SK-MEL-5 (cell line): ENCODE measurements at regions not wholly inside any gene's neighbourhood (a gene's known extent, or its start where the extent isn't known, plus 50 kb on each side); places are given as distances from the start of the nearest gene placed in this dataset.

Experiments used
- DNase-seq: peaks from one replicate; pipeline ENCODE4 v3.0.0-alpha.2; 2016; ENCODE audit warnings: low read depth, low spot score
- in situ Hi-C: cut with HindIII; loops from 2 replicates; pipeline ENCODE4 v1.10.0; 2016; ENCODE audit warnings: low sequenced_read_pairs, high pct_unique_total_duplicates, low pct_unique_long_range_greater_than_20kb

GRCh38 chr4:67101612-67102011 lies 443.7 kb downstream of the CENPC start:
- no peak for DNase-seq
- in situ Hi-C loops = no loop called here

- in situ Hi-C loops = no loop called here
- DNase-seq = no peak
These were observed 453.0 kb downstream of the CENPC start for GRCh38 chr4:67092351-67092750.

- DNase-seq = no peak
- in situ Hi-C loops = no loop called here
These were observed 453.6 kb downstream of the CENPC start for GRCh38 chr4:67091673-67092072.

GRCh38 chr4:67087897-67088296 lies 457.4 kb downstream of the CENPC start:
- in situ Hi-C loops = no loop called here
- DNase-seq = peak; percentile 83

- no peak for DNase-seq
- in situ Hi-C loops = no loop called here
These were observed 460.5 kb downstream of the CENPC start for GRCh38 chr4:67084783-67085182.

GRCh38 chr4:67083496-67083895 lies 461.8 kb downstream of the CENPC start:
- peak; percentile 97 for DNase-seq
- in situ Hi-C loops = no loop called here

GRCh38 chr4:67082746-67083145 lies 462.6 kb downstream of the CENPC start:
- peak; percentile 72 for DNase-seq
- in situ Hi-C loops = no loop called here

- in situ Hi-C loops = no loop called here
- no peak for DNase-seq
These were observed 465.2 kb downstream of the CENPC start for GRCh38 chr4:67080046-67080557.

- in situ Hi-C loops = no loop called here
- no peak for DNase-seq
These were observed 473.7 kb downstream of the CENPC start for GRCh38 chr4:67071641-67072040.

GRCh38 chr4:67055319-67055718 lies 490.0 kb downstream of the CENPC start:
- in situ Hi-C loops = no loop called here
- no peak for DNase-seq

GRCh38 chr4:67054896-67055295 lies 490.4 kb downstream of the CENPC start:
- in situ Hi-C loops = no loop called here
- no peak for DNase-seq

- DNase-seq = no peak
- in situ Hi-C loops = no loop called here
These were observed 492.3 kb downstream of the CENPC start for GRCh38 chr4:67052814-67053675.

GRCh38 chr4:67051000-67051789 lies 494.1 kb downstream of the CENPC start:
- in situ Hi-C loops = no loop called here
- DNase-seq = no peak

- in situ Hi-C loops = no loop called here
These were observed 495.9 kb downstream of the CENPC start for GRCh38 chr4:67049446-67049845.

GRCh38 chr4:67048530-67048929 lies 496.8 kb downstream of the CENPC start:
- in situ Hi-C loops = no loop called here
- DNase-seq = no peak

More at GRCh38 chr4:67049446-67049845, 495.9 kb downstream of the CENPC start:
- peak; percentile 3 for DNase-seq

GRCh38 chr4:67040315-67040714 lies 505.0 kb downstream of the CENPC start:
- in situ Hi-C loops = no loop called here
- no peak for DNase-seq

GRCh38 chr4:67038228-67038566 lies 507.1 kb downstream of the CENPC start:
- in situ Hi-C loops = no loop called here
- DNase-seq = no peak

- in situ Hi-C loops = no loop called here
- DNase-seq = no peak
These were observed 507.6 kb downstream of the CENPC start for GRCh38 chr4:67037504-67038227.
